Right ventricle myocardium superior (tissue), 1 donor: ENCODE measurements at regions not wholly inside any gene's neighbourhood (a gene's known extent, or its start where the extent isn't known, plus 50 kb on each side); places are given as distances from the start of the nearest gene placed in this dataset.

Source experiments
- ATAC-seq: fragments of 200-7000 bp; cut with Tn5 transposase; one replicate; pipeline ENCODE4 v1.9.1; 2020; ENCODE audit warnings: mild to moderate bottlenecking; ENCODE audit not compliant: poor library complexity
- DNase-seq: peaks from one replicate; pipeline ENCODE4 v3.0.0-alpha.2; 2020
- intact Hi-C: fragments of 100-400 bp; cut with DNase I; formaldehyde crosslinking; loops from one replicate; pipeline ENCODE4 v1.11.2; 2022
- donor health status: DM: no; HTN: yes; CAD: no; lungs with severe emphysema.

DNA sequence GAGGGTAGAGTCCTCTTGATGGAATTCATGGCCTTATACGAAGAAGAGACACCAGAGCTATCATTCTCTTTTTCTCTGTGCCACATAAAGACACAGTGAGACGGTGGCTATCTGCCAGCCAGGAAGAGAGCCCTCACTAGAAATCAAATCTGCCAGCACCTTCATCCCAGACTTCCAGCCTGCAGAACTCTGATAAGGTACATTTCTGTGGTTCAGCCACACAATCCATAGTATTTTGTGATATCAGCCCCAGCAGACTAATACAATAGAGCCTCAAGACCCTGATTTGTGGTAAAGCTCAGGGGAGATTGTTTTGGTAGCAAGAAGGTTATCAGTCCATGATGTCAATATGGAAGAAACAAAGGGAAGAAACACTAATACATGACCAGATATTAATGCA lies 1213.2 kb downstream of the NLGN4X start:
- ATAC-seq (no peak), DNase-seq (no peak)
- intact Hi-C loops, result no loop called here

DNA sequence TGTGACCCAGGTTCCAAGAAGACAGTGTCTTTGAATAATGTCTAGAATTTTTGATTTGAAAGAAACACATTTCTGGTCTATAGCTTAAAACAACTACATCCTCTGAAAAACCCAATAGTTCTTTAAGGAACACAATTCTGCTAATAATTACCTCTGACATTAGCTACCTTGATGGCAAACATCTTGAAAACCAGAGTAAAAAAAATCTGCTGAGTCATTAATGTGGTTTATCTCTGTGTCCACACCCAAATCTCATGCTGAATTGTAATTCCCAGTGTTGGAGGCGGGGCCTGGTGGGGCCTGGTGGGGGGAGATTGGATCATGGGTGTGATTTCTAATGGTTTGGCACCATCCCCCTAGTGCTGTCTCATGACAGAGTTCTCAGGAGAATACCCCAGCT lies 1233.8 kb downstream of the NLGN4X start:
- ATAC-seq (no peak), DNase-seq (no peak)
- intact Hi-C loops, result no loop called here

DNA sequence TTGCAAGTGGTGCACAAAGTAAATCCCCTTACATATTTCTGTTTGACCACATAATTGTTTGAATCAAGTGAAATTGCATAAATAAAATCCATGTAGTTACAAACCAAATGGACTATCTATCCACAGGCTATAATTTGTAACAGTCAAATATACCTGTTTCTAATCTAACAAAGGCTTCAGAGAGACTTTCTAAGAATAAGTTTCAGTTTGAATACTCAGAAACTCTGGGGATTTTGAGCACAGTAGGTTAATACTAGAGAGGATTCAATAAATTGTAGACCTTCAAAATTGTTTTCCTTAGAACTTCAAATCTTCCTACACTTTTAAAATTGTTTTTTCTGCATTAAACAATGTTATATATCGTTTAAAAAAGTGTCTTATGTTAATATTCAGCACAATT lies 1250.1 kb downstream of the NLGN4X start:
- DNase-seq (no peak), ATAC-seq (no peak)
- intact Hi-C loops, result no loop called here

DNA sequence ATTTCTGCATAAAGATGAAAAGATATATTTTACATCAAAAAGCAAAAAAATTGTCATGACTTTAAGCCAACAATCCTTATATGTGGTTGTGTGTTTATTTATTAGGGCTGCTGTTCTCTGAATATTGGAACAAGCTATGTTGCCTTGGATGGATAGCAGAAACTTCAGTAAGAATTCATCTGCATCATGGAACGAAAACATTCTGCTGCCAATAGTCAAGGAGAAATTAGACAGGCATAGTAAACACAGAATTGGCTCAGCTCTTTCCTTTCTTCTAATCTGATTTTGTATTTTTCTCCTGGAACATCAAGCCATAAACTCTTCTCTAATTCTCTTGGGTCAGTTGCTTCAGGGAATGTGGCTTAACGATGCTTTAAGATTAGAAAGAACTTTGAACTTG lies 1257.0 kb downstream of the NLGN4X start:
- ATAC-seq, result no peak
- no peak for DNase-seq
- intact Hi-C loops, result no loop called here

DNA sequence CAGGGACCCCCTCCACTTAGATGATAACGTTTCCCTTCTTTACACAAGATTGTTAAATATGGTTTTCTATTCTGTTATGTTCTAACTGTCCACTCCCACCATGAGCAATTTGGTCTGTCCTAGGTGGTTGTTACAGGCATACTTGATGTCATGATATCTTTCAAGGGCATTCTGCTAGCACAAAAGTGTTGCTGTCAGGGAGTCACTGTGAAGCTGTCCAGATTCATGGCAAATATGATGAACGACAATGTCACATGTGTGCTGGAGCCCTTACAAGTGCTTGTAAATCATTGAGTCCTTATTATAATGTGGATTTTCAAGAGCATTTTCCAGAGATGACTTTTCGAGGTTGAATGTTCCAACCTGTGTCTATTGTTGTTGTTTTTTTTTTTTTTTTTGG lies 1250.7 kb upstream of the PRKX start:
- no peak for DNase-seq
- intact Hi-C loops, result no loop called here
- no peak for ATAC-seq

DNA sequence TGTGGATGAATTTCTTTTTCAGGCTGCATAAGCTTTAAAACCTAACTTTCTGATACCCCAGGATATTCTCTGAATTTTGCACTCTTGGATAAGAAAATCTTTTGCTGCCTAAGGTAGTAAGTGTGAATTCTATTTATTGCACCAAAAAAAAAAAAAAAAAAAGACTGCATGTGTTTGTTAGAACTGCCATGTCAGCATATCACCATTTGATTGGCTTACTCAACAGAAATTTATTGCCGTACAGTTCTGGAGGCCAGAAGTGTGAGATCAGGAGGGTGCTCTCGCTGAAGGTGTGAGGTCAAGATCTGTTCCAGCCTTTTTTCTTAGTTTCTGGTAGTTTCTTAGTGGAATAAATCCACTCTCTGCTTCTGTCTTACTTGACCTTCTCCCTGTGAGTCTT lies 1250.0 kb upstream of the PRKX start:
- ATAC-seq (no peak), DNase-seq (no peak)
- intact Hi-C loops, result no loop called here

DNA sequence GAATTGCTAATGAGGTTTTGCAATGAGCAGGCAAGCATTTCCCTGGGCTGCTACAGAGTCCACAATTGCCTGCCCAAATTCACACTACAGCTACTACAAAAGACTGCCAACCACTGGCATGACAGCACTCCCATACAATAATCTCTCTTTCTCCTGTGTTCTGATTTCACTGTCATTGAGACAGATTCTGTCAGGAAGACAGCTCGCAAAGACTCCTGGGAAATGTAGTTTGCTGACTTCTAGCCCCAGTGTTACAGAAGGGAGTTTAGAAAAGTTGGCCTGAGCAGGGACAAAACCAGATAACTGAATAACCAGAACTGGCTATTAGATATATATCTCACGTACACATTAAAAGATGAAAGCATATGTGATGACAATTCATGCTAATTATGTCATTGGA lies 1231.3 kb upstream of the PRKX start:
- DNase-seq (no peak), ATAC-seq (no peak)
- intact Hi-C loops, result no loop called here

DNA sequence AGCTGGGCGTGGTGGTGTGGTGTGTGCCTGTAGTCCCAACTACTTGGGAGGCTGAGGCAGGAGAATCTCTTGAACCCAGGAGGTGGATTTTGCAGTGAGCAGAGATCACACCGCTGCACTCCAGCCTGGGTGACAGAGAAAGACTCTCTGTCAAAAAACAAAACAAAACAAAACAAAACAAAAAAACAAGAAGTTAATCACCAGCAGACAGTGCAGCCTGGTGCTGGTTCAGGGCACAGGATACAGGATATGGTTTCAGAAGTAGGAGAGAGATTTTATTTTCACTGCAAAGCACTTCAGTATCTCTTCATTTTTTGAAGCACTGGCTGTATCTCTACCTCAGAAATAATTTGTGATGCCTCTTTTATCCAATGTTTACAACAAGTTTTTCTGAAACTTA lies 1222.9 kb upstream of the PRKX start:
- intact Hi-C loops, result no loop called here
- ATAC-seq, result no peak
- no peak for DNase-seq

DNA sequence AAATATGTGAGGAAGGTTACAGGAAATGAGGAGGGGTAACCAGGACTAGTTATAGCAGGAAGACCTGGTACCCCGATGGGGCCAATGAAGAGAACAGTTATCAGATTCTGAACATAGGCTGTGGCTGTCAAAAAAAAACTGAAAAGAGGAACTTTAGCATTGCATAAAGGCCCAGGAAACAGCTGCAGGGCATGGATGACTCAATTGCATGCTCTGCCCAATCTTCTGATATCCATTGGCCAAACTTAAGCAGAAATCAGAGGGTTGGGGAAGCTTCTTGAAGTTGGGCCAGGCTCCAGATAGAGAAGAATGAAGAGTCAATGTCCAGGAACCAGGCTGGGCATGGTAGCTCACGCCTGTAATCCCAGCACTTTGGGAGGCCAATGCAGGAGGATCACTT lies 1222.4 kb upstream of the PRKX start:
- ATAC-seq (peak; percentile 59), DNase-seq (no peak)
- intact Hi-C loops, result no loop called here

DNA sequence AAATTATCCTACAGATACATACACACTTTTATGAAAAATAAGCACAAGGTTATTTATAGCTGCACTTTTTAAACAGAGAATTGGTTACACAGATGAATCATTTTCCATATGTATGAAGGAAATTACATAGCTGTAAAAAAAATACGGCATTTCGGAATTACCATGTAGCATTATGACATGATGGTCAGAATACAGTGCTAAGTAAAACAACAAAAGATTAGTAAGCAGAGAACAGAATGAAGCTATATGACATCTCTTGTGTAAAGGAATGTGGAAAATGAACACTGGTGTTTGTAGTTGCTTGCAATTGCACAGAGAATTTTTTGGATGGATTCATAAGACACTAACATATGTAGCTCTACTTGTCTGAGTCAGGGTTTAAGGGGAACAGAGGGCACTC lies 1222.0 kb upstream of the PRKX start:
- no peak for DNase-seq

DNA sequence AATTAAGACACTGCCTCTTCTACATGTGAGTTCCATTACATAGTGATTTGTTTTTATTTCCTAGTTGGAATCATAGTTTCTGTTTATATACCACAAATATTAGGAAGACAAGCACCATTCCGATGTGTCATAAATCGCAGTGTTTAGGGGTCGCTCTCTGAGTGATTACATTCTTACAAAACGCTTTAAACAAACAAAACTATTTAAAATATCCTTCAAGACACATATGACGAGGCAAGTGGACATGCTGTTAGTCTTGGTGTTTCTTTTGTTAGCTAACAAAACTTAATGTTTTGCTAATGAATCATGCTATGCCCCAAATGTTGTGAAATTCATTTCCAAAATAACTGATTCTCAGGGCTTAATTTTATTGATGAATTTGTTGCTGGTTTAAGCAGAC lies 1219.3 kb upstream of the PRKX start:
- DNase-seq (no peak), ATAC-seq (no peak)
- intact Hi-C loops, result no loop called here

More for the DNA sequence above, 1222.0 kb upstream of the PRKX start:
- ATAC-seq, result no peak
- intact Hi-C loops, result no loop called here

DNA sequence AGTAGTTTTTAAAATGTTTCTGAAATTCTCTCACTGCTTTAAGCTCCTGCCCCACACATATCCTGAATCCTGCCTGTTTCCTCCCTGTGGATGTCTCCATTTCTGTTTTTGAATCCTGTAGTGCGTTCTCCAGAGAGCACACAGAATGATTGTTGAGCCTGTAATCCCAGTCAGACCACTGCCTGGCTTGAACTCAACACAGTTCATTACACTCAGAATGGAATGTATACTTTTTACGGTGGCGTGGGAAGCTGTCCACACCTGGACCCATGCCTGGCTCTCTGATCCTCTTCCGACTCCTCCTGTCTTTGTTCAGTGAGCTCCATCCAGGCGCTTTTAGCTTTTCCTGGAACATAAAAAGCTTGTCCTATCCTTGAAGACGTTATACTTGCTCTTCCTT lies 1217.0 kb upstream of the PRKX start:
- no peak for DNase-seq
- intact Hi-C loops, result no loop called here
- ATAC-seq, result no peak

DNA sequence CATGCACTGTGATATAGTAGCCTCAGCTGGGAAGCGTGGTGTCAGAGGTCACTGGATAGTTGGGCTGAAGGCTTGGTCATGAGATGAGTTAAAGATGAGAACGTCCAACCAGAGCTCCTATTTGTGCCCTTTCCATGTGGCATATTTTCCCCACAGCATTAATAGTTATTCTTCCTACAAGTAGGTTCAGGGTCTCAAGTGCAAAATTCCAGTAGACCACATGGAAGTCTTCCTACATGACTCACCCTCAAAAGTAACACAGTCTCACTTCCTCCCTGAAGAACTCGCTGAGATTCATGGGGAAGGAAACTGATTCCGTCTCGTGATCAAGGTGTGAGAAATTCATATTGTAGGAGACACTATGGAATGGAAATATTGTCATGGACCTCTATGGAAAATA lies 1212.5 kb upstream of the PRKX start:
- DNase-seq (no peak), ATAC-seq (no peak)
- intact Hi-C loops, result no loop called here

DNA sequence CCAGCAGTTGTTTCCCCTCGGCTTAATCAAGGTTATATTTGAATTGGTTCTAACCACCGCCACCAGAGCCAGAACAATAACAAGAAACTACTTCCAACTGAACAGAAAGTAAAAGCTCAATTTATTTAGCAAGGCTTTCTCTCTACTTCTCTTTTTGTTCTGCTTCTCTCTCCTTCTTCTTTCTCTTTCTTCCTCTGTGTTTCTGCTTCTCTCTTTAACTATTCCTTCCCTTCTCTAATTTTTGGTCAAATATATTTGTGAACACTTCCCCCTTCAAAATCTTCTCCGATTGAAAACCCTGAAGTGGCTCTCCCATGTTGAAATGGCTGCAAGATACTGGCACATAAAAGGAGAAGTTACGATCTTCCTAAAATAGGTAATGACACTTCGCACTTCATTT lies 1195.9 kb upstream of the PRKX start:
- ATAC-seq (no peak), DNase-seq (no peak)
- intact Hi-C loops, result no loop called here

DNA sequence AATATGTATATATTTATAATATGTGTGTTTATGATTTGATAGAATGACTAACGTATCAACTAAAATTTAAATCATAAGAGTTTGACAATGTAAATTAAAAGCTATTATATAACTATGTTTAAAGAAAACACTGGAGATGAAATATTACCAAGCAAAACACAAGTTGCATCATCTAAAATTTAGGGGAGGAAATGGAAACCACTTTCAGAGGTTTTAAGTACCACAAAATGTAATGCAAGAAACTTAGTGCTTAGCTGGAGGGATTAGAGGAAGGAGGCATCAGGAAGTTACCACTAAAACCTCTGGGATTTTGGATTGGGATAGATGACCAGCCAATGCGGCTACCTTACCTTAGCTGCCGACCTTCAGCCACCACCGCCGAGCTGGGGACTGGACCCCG lies 1192.1 kb upstream of the PRKX start:
- intact Hi-C loops, result no loop called here
- ATAC-seq, result no peak
- DNase-seq, result no peak

DNA sequence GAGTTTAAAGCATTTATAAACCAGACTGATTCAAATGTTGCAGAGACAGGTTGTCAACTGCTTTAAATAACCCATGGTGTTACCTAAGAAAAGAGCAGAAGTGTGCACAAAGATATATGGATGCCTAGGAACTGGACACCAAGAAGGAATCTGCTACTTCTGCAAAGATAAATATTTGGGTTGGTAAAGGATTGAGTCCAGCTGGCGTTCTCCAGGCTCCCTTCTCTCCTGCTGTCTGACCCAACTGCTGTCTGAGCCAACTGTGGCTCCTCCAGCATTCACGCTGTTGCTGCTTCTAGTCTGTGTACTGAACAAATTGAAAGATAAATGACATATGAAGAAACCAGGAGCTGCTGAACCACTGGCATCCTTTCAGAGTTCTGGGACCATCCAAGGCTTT lies 1167.8 kb upstream of the PRKX start:
- no peak for DNase-seq
- ATAC-seq, result no peak
- intact Hi-C loops, result no loop called here

DNA sequence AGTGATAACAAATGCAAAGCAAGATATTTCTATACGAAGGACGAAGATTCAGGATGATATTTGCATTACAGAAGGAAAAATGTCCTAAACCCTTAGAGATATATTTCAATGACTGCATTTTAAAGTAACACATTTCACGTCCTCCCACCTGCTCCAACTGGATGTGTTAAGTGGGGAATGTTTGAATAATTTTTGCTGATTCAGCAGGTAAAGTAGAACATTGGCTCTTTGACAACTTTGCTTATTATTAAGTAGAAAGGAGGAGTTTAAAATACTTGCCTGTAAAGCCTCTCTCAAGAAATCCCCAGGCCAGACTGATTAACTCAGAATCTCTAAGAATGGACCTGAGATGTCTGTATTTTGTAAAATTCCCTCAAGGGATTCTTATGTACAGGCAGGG lies 1165.2 kb upstream of the PRKX start:
- intact Hi-C loops, result no loop called here
- DNase-seq (no peak), ATAC-seq (no peak)

DNA sequence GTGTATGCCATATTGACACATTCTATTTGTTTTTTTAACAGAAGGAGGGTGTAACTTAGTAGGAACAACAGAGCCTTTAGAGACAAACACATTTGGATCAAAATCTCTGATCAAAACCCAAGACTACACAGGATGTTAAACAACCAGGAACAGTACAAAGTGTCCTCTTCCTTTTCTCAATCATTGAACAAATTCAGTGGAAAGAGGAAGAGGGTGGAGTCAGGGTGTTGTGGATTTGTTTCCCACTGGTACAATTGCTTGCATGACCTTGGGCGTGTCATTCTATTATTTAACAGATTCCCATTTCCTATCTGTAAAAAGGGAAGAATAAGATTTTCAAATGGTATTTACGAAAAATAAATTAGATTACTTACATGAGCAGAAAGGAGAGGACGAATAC lies 1162.8 kb upstream of the PRKX start:
- DNase-seq (no peak), ATAC-seq (peak; percentile 20)
- intact Hi-C loops, result no loop called here

DNA sequence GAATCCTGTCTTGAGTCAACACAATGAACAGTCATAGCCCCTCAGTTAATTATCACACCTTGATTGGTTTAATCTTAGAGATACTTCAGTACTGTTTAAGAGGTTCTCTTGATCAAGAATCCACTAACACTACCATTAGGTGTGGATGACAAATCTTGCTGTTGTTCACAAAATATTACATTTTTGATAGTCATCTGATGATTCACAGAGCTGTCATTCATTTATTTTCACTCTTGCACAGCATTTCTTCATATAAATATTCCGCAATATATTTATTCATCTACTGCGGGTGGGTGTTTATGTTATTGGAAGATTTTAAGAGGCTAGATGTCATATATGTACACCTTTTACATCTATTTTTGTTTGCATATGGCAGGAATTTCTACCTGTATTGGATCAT lies 1138.1 kb upstream of the PRKX start:
- intact Hi-C loops, result no loop called here
- DNase-seq, result no peak

DNA sequence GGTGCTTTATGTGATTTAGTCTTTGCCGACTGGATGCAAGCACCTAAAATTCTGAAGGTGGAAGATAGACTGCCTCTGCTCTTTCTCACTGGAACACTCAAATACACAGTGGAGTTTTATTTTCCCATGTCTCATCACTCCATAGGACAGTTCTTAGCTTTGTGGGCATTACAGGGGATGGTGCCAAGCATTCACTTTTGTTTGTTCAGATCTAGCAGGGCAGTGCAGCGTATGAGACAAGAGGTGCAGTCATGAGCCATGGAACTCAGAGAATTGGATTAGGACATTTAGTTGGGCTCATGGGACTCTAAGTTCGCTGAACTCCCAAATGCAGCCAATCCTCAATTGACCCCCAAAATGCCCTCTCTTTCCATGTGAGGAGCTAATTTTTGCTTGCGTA lies 1136.9 kb upstream of the PRKX start:
- no peak for ATAC-seq
- DNase-seq, result no peak
- intact Hi-C loops, result no loop called here

More for the DNA sequence above, 1138.1 kb upstream of the PRKX start:
- no peak for ATAC-seq

DNA sequence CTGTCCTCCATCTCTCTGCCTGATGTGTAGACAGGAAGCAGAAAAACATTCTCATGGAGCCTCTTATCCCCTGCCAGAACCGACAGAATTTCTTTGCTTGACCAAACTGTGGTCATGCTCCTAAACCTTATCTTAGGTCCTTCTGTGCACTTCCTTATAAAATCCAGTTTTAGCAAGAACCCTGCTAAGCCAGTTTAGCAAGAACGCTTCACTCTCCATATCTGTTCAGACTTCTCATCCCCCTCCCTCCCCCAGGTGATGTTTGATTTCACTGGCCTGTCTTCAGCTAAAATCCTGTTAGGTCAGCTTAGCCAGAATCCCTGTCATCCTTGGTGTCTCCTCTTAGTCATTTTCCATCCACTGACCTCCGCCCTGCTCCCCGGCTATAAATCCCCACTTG lies 1130.9 kb upstream of the PRKX start:
- no peak for DNase-seq
- intact Hi-C loops, result no loop called here
- no peak for ATAC-seq

DNA sequence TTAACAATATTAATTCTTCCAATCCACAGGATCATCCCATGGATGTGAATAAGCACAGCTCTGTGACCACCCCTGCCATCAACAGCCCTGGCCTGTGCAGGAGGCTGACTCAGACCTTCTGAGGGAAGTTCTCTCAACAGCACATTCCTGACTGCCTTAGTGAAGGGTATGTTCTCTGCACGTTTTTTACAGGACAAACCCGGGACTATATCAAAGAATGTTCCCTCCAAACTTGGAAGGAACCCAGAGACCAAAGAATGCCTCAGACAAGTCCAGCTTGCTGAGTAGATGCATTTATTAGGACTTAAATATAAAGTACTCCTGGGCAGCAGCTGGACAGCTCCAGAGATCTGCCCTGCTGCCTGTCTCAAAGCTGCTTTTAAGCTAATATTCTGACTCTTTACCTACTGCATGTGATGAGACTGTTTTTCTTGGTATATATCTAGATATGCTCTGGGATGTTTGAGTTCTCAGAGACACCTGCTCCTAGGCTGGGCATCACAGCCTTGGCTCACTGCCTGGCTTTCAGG lies 1127.8 kb upstream of the PRKX start:
- intact Hi-C loops, result no loop called here
- no peak for DNase-seq
- no peak for ATAC-seq
